ENCODE measurements at regions not wholly inside any gene's neighbourhood (a gene's known extent, or its start where the extent isn't known, plus 50 kb on each side); places are given as distances from the start of the nearest gene placed in this dataset.
"Not testable (repeated sequence)": the region's sequence is repeated elsewhere in the genome, so short reads cannot be mapped to it uniquely, and the experiment has no call there.

DNA sequence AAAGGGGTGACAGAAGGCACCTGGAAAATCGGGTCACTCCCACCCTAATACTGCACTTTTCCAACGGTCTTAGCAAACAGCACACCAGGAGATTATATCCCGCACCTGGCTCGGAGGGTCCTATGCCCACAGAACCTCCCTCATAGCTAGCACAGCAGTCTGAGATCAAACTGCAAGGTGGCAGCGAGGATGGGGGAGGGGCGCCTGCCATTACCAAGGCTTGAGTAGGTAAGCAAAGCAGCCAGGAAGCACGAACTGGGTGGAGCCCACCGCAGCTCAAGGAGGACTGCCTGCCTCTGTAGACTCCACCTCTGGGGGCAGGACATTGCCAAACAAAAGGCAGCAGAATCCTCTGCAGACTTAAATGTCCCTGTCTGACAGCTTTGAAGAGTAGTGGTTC is 101.8 kb downstream of the TBX20 start:
- not testable (repeated sequence) for DNase-seq

DNA sequence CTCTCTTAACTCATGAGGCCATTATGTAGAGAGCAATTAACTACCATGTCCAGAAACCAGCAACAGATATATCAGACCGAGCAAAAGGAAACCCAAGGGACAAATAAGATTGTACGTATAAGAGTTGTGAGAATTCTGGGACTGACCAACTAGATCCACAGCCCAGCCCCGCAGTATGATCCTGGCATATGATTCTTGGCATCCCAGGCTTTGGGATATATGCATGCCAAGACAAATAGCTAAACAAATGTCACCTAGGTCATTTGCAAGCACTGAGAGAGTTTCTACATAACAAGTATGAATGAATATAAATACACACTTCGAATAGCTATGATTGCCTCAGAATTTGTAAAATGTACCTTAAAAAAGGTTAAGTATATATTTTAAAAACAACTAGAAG is 105.9 kb downstream of the TBX20 start:
- not testable (repeated sequence) for DNase-seq

DNA sequence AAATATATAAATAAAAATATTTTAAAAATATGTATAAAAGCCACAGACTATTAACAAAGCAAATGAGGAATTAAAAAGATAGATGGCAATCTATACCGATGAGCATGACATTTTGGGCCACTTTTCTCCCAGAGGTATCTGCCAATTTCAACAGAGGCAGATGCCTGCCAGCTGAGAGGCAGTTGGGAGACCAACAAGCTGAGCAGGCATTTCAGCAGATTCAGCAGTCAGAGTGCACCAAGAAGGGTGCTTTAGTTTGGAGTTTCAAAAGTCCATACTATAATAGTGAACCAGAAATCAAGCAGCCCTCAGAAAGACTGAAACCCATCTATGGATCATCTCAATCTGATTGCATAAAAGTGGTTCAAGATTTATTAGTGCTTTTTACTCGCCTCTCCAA is 104.8 kb upstream of the DPY19L1 start:
- DNase-seq, result not testable (repeated sequence)

DNA sequence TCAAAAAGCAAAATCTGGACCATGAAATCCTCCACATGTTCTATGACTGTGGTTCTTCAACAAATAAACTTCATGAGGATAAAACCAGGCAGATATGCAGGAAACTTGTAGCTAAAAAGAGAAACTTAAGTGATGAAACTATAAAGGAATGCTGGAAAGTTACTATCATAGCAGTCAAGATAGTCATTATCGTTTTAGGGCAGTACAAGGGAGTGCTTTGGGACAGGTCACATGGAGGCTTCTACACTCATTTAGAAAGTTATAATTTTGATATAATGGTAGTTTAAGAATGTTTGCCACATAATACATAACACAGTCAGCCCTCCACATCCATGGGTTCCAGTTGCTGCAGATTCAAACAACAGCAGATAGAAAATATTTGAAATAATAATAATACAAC is 102.0 kb upstream of the DPY19L1 start:
- peak in 1 of 3 donors; percentile 2 for DNase-seq

DNA sequence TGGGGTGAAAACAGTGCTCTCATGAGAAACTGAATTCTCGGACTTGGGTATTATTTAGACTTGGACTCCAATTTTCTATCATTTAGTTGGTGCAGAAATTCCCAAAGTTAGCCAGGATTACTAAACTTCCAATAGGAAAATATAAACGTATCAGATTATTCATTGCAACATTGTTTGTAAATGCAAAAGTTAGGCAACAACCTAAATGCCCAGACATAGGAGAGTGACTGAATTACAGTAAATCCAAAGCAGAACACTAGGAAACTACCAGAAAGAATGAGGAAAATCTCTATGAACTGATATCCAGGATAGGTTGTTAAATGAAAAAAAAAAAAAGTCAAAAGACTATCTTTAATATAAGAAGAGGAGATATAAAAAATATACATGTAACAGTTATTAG is 96.2 kb upstream of the DPY19L1 start:
- DNase-seq, result not testable (repeated sequence)

DNA sequence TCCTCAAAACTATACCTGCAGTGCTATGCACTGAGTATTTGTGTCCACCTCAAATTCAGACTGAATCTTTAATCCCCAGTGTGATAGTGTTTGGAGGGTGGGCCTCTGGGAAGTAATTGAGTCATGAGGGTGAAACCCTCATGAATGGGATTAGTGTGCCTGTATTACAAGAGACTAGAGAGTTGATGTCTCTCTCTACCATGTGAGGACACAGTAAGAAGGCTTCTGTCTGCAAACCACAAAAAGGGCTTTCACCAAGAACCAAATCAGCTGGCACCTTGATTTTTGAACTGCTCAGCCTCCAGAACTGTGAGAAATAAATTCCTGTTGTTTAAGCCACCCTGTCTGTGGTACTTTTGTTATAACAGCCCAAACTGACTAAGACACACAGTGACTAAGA is 95.7 kb upstream of the DPY19L1 start:
- not testable (repeated sequence) for DNase-seq

DNA sequence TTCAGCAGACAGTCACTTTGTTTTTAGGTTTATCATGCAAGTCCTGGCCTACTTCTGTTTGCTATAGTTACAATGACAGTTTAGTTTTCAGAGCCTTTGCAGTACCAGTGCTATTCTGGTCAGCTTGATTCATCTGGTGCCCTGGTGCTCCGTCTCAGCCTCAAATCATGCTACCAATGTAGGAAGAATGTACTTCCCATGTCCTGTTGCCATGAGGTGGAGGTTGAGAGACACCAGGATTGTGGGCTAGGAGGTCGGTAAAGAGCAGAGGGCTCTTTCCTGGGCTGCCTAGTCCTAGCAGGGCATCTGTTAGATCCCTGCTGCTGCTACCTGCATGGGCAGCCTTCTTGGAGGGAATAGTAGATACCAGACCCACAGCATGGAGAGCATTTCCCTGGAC is 91.4 kb upstream of the DPY19L1 start:
- DNase-seq, result not testable (repeated sequence)

DNA sequence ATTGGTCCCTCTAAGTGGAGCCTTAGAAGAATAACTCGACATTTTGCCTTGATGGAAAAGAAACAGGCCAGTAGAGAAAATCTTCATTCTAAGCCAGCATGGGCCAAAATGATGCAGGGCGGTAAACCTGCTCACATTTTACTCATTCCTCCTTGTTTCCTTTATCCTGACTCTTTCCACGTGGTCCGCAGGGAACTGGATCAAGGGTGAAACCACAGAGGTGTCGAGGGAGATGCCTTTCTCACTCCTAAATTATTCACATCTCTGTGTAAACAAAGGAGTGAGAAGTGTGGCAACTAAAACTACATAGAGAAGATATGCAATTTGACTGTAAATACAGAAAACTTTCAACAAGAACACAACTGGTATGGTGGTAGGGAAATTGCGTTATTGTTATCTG is 81.2 kb upstream of the DPY19L1 start:
- not testable (repeated sequence) for DNase-seq

DNA sequence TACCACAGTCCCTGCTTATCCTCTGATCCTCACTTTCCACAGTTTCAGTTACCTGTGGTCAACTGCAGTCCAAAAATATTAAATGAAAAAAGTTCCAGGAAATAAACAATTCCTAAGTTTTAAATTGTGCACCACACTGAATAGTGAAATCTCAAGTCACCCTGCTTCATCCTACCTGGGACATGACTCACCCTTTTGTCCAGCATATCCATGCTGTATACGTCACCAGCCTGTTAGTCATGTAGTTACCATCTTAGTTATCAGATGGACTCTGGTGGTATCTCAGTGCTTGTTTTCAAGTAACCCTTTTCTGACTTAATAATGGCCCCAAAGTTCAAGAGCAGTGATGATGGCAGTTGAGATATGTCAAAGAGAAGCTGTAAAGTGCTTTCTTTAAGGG is 69.4 kb upstream of the DPY19L1 start:
- DNase-seq, result not testable (repeated sequence)

DNA sequence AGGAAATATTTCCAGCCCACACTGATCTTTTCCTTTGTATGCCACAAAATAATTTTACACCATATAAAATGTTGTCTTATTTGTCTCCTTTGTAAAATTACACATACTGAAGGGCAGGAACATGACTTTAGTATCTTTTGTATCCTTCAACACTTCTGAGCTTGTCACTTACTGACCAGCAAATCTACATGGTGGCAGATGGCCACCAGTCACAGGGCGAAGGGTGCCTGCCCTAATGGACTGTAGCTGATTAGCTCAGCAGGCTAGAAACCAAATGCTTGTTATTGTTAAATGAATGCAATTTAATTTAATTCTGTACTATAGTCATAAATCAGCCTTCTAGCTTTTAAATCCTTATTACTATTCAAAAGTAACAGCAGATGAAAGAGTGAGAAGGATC is 68.2 kb upstream of the DPY19L1 start:
- DNase-seq, result not testable (repeated sequence)

DNA sequence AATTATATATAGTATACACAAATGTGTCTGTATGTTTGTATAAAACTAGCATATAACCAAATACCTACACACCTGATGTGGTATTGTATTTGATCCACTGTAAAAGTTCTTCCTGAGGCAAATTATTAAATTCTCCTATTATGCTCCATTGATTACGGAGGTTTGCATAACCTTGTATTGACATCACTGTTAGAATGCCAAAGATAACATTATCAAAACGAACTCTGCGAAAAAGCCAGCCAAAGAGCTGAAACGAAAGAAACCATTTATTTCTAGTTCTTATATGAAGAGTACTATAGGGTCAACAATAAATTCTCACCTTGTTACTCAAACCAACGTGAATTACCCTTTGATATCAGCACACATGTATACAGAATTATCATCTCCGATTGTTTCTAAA is 65.6 kb upstream of the DPY19L1 start:
- not testable (repeated sequence) for DNase-seq

DNA sequence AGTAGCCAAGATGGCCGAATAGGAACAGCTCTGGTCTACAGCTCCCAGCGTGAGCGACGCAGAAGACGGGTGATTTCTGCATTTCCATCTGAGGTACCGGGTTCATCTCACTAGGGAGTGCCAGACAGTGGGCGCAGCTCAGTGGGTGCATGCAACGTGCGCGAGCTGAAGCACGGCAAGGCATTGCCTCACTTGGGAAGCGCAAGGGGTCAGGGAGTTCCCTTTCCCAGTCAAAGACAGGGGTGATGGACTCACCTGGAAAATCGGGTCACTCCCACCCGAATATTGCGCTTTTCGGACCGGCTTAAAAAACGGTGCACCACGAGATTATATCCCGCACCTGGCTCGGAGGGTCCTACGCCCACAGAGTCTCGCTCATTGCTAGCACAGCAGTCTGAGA is 55.7 kb upstream of the DPY19L1 start:
- not testable (repeated sequence) for DNase-seq
